Omental fat pad (tissue), 3 donors: ENCODE measurements at regions not wholly inside any gene's neighbourhood (a gene's known extent, or its start where the extent isn't known, plus 50 kb on each side); places are given as distances from the start of the nearest gene placed in this dataset.

Experiments used
- ATAC-seq: fragments of 150-250 bp; one replicate; pipeline ENCODE4 v1.9.1; 2016; ENCODE audit warnings: mild to moderate bottlenecking, moderate library complexity; ENCODE audit not compliant: low FRiP score
- DNase-seq: peaks from one replicate; pipeline ENCODE4 v3.0.0-alpha.2; 2019; ENCODE audit warnings: low spot score
- TF ChIP-seq, protein P1 (sequence below), 3 donors: fragments of 450-650 bp; IDR thresholded peaks; one replicate each; pipeline ENCODE4 v1.5.1; 2016 to 2017; ENCODE audit warnings: antibody characterized with exemption in 3 of 3, mild to moderate bottlenecking in 3 of 3, moderate library complexity in 2 of 3

DNA sequence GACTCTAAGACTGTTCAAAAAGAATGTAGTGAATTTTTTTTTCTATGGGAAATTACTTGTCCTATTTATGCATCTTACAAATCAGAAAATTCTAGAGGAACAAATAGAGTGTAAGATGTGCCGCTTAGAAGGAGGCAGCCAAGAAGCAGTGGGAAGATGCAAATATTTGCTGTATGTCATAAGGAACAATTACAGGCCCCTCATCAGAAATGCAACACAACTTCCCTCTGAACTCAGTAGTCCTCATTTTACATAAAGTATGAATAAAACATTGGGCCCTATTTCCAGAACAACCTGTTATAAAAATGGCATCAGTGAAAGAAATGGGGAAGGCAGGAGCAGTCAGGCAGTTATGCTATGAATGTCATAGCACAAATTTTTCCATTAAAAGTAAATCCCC is 50.7 kb upstream of the SCG2 start:
- DNase-seq, result no peak
- TF ChIP-seq, protein P1, sequence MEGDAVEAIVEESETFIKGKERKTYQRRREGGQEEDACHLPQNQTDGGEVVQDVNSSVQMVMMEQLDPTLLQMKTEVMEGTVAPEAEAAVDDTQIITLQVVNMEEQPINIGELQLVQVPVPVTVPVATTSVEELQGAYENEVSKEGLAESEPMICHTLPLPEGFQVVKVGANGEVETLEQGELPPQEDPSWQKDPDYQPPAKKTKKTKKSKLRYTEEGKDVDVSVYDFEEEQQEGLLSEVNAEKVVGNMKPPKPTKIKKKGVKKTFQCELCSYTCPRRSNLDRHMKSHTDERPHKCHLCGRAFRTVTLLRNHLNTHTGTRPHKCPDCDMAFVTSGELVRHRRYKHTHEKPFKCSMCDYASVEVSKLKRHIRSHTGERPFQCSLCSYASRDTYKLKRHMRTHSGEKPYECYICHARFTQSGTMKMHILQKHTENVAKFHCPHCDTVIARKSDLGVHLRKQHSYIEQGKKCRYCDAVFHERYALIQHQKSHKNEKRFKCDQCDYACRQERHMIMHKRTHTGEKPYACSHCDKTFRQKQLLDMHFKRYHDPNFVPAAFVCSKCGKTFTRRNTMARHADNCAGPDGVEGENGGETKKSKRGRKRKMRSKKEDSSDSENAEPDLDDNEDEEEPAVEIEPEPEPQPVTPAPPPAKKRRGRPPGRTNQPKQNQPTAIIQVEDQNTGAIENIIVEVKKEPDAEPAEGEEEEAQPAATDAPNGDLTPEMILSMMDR (IDR thresholded peaks at IDR 0.05), result no peak
- no peak for ATAC-seq

DNA sequence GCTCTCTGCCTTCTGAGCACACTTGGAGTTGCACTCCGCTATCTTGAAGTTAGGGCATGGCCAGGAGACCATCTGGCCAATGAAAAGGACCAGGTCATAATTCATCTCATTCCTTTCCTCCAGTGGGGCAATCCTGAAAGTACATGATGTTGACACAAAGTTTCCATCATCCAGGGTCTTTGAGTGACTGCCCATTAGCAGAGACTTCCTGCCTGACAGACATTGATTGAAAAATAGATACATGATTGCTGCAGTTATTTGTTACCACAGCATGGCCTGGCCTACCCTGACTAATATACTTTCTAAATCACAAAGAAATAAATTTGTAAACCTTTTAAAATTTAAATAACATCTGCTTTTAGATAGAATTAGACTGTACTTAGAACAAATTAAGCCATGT is 50.0 kb upstream of the SCG2 start:
- no peak for ATAC-seq
- TF ChIP-seq, protein P1 (IDR thresholded peaks at IDR 0.05), result no peak

More for the DNA sequence above, 50.0 kb upstream of the SCG2 start:
- no peak for DNase-seq
